H9 (cell line): ENCODE measurements at regions not wholly inside any gene's neighbourhood (a gene's known extent, or its start where the extent isn't known, plus 50 kb on each side); places are given as distances from the start of the nearest gene placed in this dataset.

Experiments used
- DNase-seq: peaks from one replicate; pipeline ENCODE4 v3.0.0-alpha.2; 2017
- H2AFZ ChIP-seq: one replicate; pipeline ENCODE4 v1.6.1; 2013; ENCODE audit warnings: mild to moderate bottlenecking, low read length, control low read depth, moderate library complexity
- H2AK5ac ChIP-seq: 2 replicates; pipeline ENCODE4 v1.6.1; 2013; ENCODE audit warnings: low read length, control low read depth, mixed read lengths; ENCODE audit not compliant: insufficient read length
- H2BK120ac ChIP-seq: one replicate; pipeline ENCODE4 v1.6.1; 2013; ENCODE audit warnings: low read depth, mild to moderate bottlenecking, low read length, control low read depth, inconsistent platforms; ENCODE audit not compliant: poor library complexity, severe bottlenecking
- H2BK12ac ChIP-seq: 2 replicates; pipeline ENCODE4 v1.6.1; 2013; ENCODE audit warnings: low read length, control low read depth, mixed read lengths, low read depth; ENCODE audit not compliant: insufficient read length
- H2BK15ac ChIP-seq: 2 replicates; pipeline ENCODE4 v1.6.1; 2013; ENCODE audit warnings: low read depth, low read length, control low read depth
- H2BK20ac ChIP-seq: one replicate; pipeline ENCODE4 v1.6.1; 2013; ENCODE audit warnings: low read depth, mild to moderate bottlenecking, low read length, control low read depth, inconsistent platforms; ENCODE audit not compliant: poor library complexity, severe bottlenecking
- H2BK5ac ChIP-seq: 2 replicates; pipeline ENCODE4 v1.6.1; 2013; ENCODE audit warnings: low read length, control low read depth, mixed read lengths; ENCODE audit not compliant: insufficient read length
- H3K14ac ChIP-seq: 2 replicates; pipeline ENCODE4 v1.6.1; 2013; ENCODE audit warnings: low read length, control low read depth; ENCODE audit not compliant: insufficient read depth
- H3K18ac ChIP-seq: 2 replicates; pipeline ENCODE4 v1.6.1; 2013; ENCODE audit warnings: low read depth, mild to moderate bottlenecking, mixed read lengths, low read length, control low read depth; ENCODE audit not compliant: insufficient read length
- H3K23ac ChIP-seq: 2 replicates; pipeline ENCODE4 v1.6.1; 2013; ENCODE audit warnings: low read length, control low read depth, mixed read lengths, low read depth; ENCODE audit not compliant: insufficient read length
- H3K23me2 ChIP-seq: 2 replicates; pipeline ENCODE4 v1.6.1; 2013; ENCODE audit warnings: low read depth, mild to moderate bottlenecking, mixed read lengths, low read length, control low read depth; ENCODE audit not compliant: insufficient read length, poor library complexity, severe bottlenecking
- H3K27ac ChIP-seq: 2 replicates; pipeline ENCODE4 v1.5.1; 2013; ENCODE audit warnings: low read length, control low read depth, mixed read lengths, low read depth; ENCODE audit not compliant: insufficient read length
- H3K27me3 ChIP-seq: 2 replicates; pipeline ENCODE4 v1.6.1; 2013; ENCODE audit warnings: low read length, control low read depth, inconsistent platforms; ENCODE audit not compliant: insufficient read depth
- H3K4ac ChIP-seq: 2 replicates; pipeline ENCODE4 v1.6.1; 2013; ENCODE audit warnings: low read depth, mild to moderate bottlenecking, control low read depth, inconsistent platforms, low read length, moderate library complexity
- H3K4me1 ChIP-seq: 2 replicates; pipeline ENCODE4 v1.6.1; 2013; ENCODE audit warnings: low read length, control low read depth, inconsistent platforms; ENCODE audit not compliant: insufficient read depth
- H3K4me2 ChIP-seq: 2 replicates; pipeline ENCODE4 v1.6.1; 2013; ENCODE audit warnings: low read length, control low read depth, mixed read lengths; ENCODE audit not compliant: insufficient read length, insufficient read depth
- H3K56ac ChIP-seq: 2 replicates; pipeline ENCODE4 v1.6.1; 2013; ENCODE audit warnings: low read depth, mild to moderate bottlenecking, mixed read lengths, low read length, control low read depth; ENCODE audit not compliant: insufficient read length
- H3K79me1 ChIP-seq: 2 replicates; pipeline ENCODE4 v1.6.1; 2013; ENCODE audit warnings: low read depth, mild to moderate bottlenecking, moderate library complexity, low read length, control low read depth, inconsistent platforms; ENCODE audit not compliant: insufficient read depth, poor library complexity, severe bottlenecking
- H3K79me2 ChIP-seq: 2 replicates; pipeline ENCODE4 v1.6.1; 2013; ENCODE audit warnings: low read length, control low read depth, inconsistent platforms; ENCODE audit not compliant: insufficient read depth
- H3K9ac ChIP-seq: 2 replicates; pipeline ENCODE4 v1.6.1; 2013; ENCODE audit warnings: low read length, control low read depth, mixed read lengths; ENCODE audit not compliant: insufficient read length; ENCODE audit errors: extremely low read depth
- H3K9me3 ChIP-seq: one replicate; pipeline ENCODE4 v1.6.1; 2013; ENCODE audit warnings: low read depth, low read length, inconsistent platforms; ENCODE audit not compliant: control insufficient read depth
- H3T11ph ChIP-seq: one replicate; pipeline ENCODE4 v1.6.1; 2013; ENCODE audit warnings: mild to moderate bottlenecking, low read length, control low read depth, inconsistent platforms
- H4K20me1 ChIP-seq: one replicate; pipeline ENCODE4 v1.6.1; 2013; ENCODE audit not compliant: control insufficient read depth, insufficient read length, insufficient read depth
- H4K5ac ChIP-seq: 2 replicates; pipeline ENCODE4 v1.6.1; 2013; ENCODE audit warnings: low read depth, mild to moderate bottlenecking, mixed read lengths, low read length, control low read depth; ENCODE audit not compliant: insufficient read length
- H4K8ac ChIP-seq: replicated peaks from 2 replicates; pipeline ENCODE4 v1.6.1; 2013; ENCODE audit warnings: low read length, control low read depth, mixed read lengths, low read depth; ENCODE audit not compliant: insufficient read length
- H4K91ac ChIP-seq: 2 replicates; pipeline ENCODE4 v1.6.1; 2013; ENCODE audit warnings: low read depth, mild to moderate bottlenecking, moderate library complexity, mixed read lengths, low read length, control low read depth; ENCODE audit not compliant: insufficient read length
- H3K27ac Mint-ChIP-seq, 3 experiments: 2 replicates in 2 of 3; 3 replicates in 1 of 3; pipeline ENCODE4 v1.8.0; 2020 to 2021; ENCODE audit warnings: mixed read lengths in 3 of 3, mild to moderate bottlenecking in 1 of 3, moderate library complexity in 1 of 3
- H3K27me3 Mint-ChIP-seq: 2 replicates; pipeline ENCODE4 v1.8.0; 2021; ENCODE audit warnings: low read depth, mild to moderate bottlenecking, moderate library complexity, mixed read lengths
- H3K36me3 Mint-ChIP-seq, 3 experiments: 2 replicates in 2 of 3; 3 replicates in 1 of 3; pipeline ENCODE4 v1.8.0; 2020 to 2021; ENCODE audit warnings: low read depth in 3 of 3, mixed read lengths in 3 of 3; ENCODE audit not compliant: insufficient read depth in 1 of 3
- H3K4me1 Mint-ChIP-seq, 2 experiments: 2 replicates each; pipeline ENCODE4 v1.8.0; 2020; ENCODE audit warnings: mixed read lengths in 2 of 2
- H3K4me3 Mint-ChIP-seq, 2 experiments: 2 replicates in 1 of 2; 3 replicates in 1 of 2; pipeline ENCODE4 v1.8.0; 2020 to 2021; ENCODE audit warnings: mild to moderate bottlenecking in 2 of 2, mixed read lengths in 2 of 2, moderate library complexity in 1 of 2
- H3K9me3 Mint-ChIP-seq, 2 experiments: 2 replicates in 1 of 2; 3 replicates in 1 of 2; pipeline ENCODE4 v1.8.0; 2020; ENCODE audit warnings: mild to moderate bottlenecking in 2 of 2, mixed read lengths in 2 of 2, moderate library complexity in 1 of 2
- CTCF ChIP-seq: fragments of 200-600 bp; sonication (generic); conservative IDR thresholded peaks from 3 replicates; pipeline ENCODE4 v1.8.0; 2021; ENCODE audit warnings: antibody characterized with exemption, mild to moderate bottlenecking
- WGBS: extraction: QIAGEN DNeasy Blood & Tissue Kit; methylation state at CpG from one replicate; pipeline ENCODE4 v1.1.7; 2013; ENCODE audit warnings: missing lambda C conversion rate, low lambda C conversion rate, mixed read lengths; ENCODE audit not compliant: insufficient read length; ENCODE audit errors: extremely low coverage; 5-methylcytosine and 5-hydroxymethylcytosine counted together

- no peak overlapping the region for H3T11ph ChIP-seq
- H3K56ac ChIP-seq, result no peak overlapping the region
- H2BK15ac ChIP-seq, result no peak overlapping the region
- no peaks in the 10 kb centered on the region for H3K27me3 ChIP-seq
- peaks cover 4% of the 10 kb centered on the region for H3K27me3 Mint-ChIP-seq
- no peak overlapping the region for H4K8ac ChIP-seq
- H4K5ac ChIP-seq, result no peak overlapping the region
- H2BK12ac ChIP-seq, result no peak overlapping the region
- H3K4me1 ChIP-seq, result no peaks in the 10 kb centered on the region
- H3K18ac ChIP-seq, result no peak overlapping the region
- H3K36me3 Mint-ChIP-seq, result peaks cover 15 to 31% (median 25%) of the 10 kb centered on the region in 3 experiments
- H3K14ac ChIP-seq, result no peak overlapping the region
- WGBS, result no CpG with 5 or more reads among the region's 2 CpGs
- H3K4ac ChIP-seq, result no peak overlapping the region
- H4K20me1 ChIP-seq, result peaks cover 2% of the 10 kb centered on the region
- H3K23me2 ChIP-seq, result peaks cover 4% of the 10 kb centered on the region
- no peak overlapping the region for H3K4me2 ChIP-seq
- no peak for DNase-seq
- H3K27ac ChIP-seq, result no peak overlapping the region
- H3K23ac ChIP-seq, result no peak overlapping the region
- no peak overlapping the region for H3K27ac Mint-ChIP-seq
- no peak for TF ChIP-seq CTCF
- H4K91ac ChIP-seq, result no peak overlapping the region
- H2AFZ ChIP-seq, result no peak overlapping the region
- no peak overlapping the region for H3K4me3 Mint-ChIP-seq
- no peak overlapping the region for H2BK120ac ChIP-seq
- no peak overlapping the region for H2AK5ac ChIP-seq
- H3K79me1 ChIP-seq, result no peaks in the 10 kb centered on the region
- peaks cover 31 to 32% of the 10 kb centered on the region in 2 experiments for H3K9me3 Mint-ChIP-seq
- no peak overlapping the region for H2BK20ac ChIP-seq
- no peaks in the 10 kb centered on the region for H3K79me2 ChIP-seq
- peaks cover 16% of the 10 kb centered on the region for H3K9me3 ChIP-seq
- H2BK5ac ChIP-seq, result no peak overlapping the region
- no peak overlapping the region for H3K9ac ChIP-seq
- H3K4me1 Mint-ChIP-seq, result peaks cover 7% of the 10 kb centered on the region in 2 experiments
Measured at GRCh38 chr20:24418731-24419130, 50.7 kb upstream of the SYNDIG1 start.
